Colonic mucosa (tissue), 4 donors: ENCODE measurements at regions not wholly inside any gene's neighbourhood (a gene's known extent, or its start where the extent isn't known, plus 50 kb on each side); places are given as distances from the start of the nearest gene placed in this dataset.

Experiments used
- DNase-seq: peaks from one replicate; pipeline ENCODE4 v3.0.0-alpha.2; 2020
- H3K27ac ChIP-seq: fragments of 200-600 bp; one replicate; pipeline ENCODE4 v1.8.0; 2021
- H3K27me3 ChIP-seq: fragments of 200-600 bp; one replicate; pipeline ENCODE4 v1.8.0; 2021
- H3K36me3 ChIP-seq: fragments of 200-600 bp; one replicate; pipeline ENCODE4 v1.8.0; 2021
- H3K4me1 ChIP-seq: fragments of 200-600 bp; one replicate; pipeline ENCODE4 v1.8.0; 2021; ENCODE audit warnings: mild to moderate bottlenecking
- H3K4me3 ChIP-seq: fragments of 200-600 bp; one replicate; pipeline ENCODE4 v1.8.0; 2021
- H3K9ac ChIP-seq, 2 donors: one replicate each; pipeline ENCODE4 v1.7.0; 2013; ENCODE audit warnings: control low read depth in 2 of 2, low read depth in 2 of 2, low read length in 2 of 2
- H3K9me3 ChIP-seq: fragments of 200-600 bp; one replicate; pipeline ENCODE4 v1.8.0; 2021
- CTCF ChIP-seq: fragments of 200-600 bp; IDR thresholded peaks from one replicate; pipeline ENCODE4 v1.8.0; 2022; ENCODE audit warnings: antibody characterized with exemption, mild to moderate bottlenecking
- intact Hi-C: fragments of 100-400 bp; cut with DNase I; formaldehyde crosslinking; loops from one replicate; pipeline ENCODE4 v1.14.1; 2022
- donor health status: healthy.
- donor health status: DM: no; HTN: no; CAD: no.
- donor health status: DM: no; HTN: no; CAD: no.

- Histone ChIP-seq H3K27ac (no peak overlapping the region), H3K4me1 (no peaks in the 10 kb centered on the region), H3K27me3 (no peaks in the 10 kb centered on the region), H3K9me3 (no peaks in the 10 kb centered on the region), H3K9ac (no peak overlapping the region), H3K4me3 (no peak overlapping the region), H3K36me3 (no peaks in the 10 kb centered on the region)
- TF ChIP-seq CTCF = no peak
- intact Hi-C loops = no loop called here
- DNase-seq = no peak
These were observed 220.1 kb downstream of the SREK1 start for GRCh38 chr5:66364186-66364585.

- no peaks in the 10 kb centered on the region for H3K4me1 ChIP-seq
- H3K4me3 ChIP-seq = no peak overlapping the region
- no peaks in the 10 kb centered on the region for H3K27me3 ChIP-seq
- no peak overlapping the region for H3K9ac ChIP-seq
- no peak for TF ChIP-seq CTCF
- H3K9me3 ChIP-seq = no peaks in the 10 kb centered on the region
- no peak for DNase-seq
- intact Hi-C loops = no loop called here
- no peaks in the 10 kb centered on the region for H3K36me3 ChIP-seq
- H3K27ac ChIP-seq = no peak overlapping the region
These were observed 221.9 kb downstream of the SREK1 start for GRCh38 chr5:66365981-66366380.

- H3K4me1 ChIP-seq = no peaks in the 10 kb centered on the region
- H3K36me3 ChIP-seq = no peaks in the 10 kb centered on the region
- no peak overlapping the region for H3K4me3 ChIP-seq
- no peaks in the 10 kb centered on the region for H3K27me3 ChIP-seq
- no peak overlapping the region for H3K9ac ChIP-seq
- intact Hi-C loops = no loop called here
- no peak for TF ChIP-seq CTCF
- no peaks in the 10 kb centered on the region for H3K9me3 ChIP-seq
- DNase-seq = no peak
- no peak overlapping the region for H3K27ac ChIP-seq
These were observed 223.9 kb downstream of the SREK1 start for GRCh38 chr5:66367814-66368541.

GRCh38 chr5:66368811-66369210, 224.7 kb downstream of the SREK1 start:
- no peak for TF ChIP-seq CTCF
- H3K9ac ChIP-seq = no peak overlapping the region
- DNase-seq = no peak
- H3K36me3 ChIP-seq = no peaks in the 10 kb centered on the region
- H3K9me3 ChIP-seq = no peaks in the 10 kb centered on the region
- no peaks in the 10 kb centered on the region for H3K27me3 ChIP-seq
- no peak overlapping the region for H3K4me3 ChIP-seq
- H3K4me1 ChIP-seq = no peaks in the 10 kb centered on the region
- intact Hi-C loops = no loop called here
- H3K27ac ChIP-seq = no peak overlapping the region

GRCh38 chr5:66377747-66378146, 218.4 kb upstream of the MAST4 start:
- H3K4me3 ChIP-seq = no peak overlapping the region
- DNase-seq = no peak
- no peak overlapping the region for H3K27ac ChIP-seq
- no peak overlapping the region for H3K9ac ChIP-seq
- no peaks in the 10 kb centered on the region for H3K4me1 ChIP-seq
- TF ChIP-seq CTCF = no peak
- no peaks in the 10 kb centered on the region for H3K27me3 ChIP-seq
- H3K36me3 ChIP-seq = no peaks in the 10 kb centered on the region
- no peaks in the 10 kb centered on the region for H3K9me3 ChIP-seq
- intact Hi-C loops = no loop called here
